ENCODE measurements at regions not wholly inside any gene's neighbourhood (a gene's known extent, or its start where the extent isn't known, plus 50 kb on each side); places are given as distances from the start of the nearest gene placed in this dataset.

GRCh38 chr7:24035366-24036032 lies 248.5 kb upstream of the NPY start:
- DNase-seq: no peak
- TF ChIP-seq POLR2A (IDR thresholded peaks at IDR 0.05; ENCODE audit: low read length): no peak
- no peak for TF ChIP-seq GATA1 (IDR thresholded peaks at IDR 0.05; ENCODE audit: low read depth, low read length)

GRCh38 chr7:24036033-24036412 lies 248.0 kb upstream of the NPY start:
- TF ChIP-seq GATA1 (IDR thresholded peaks at IDR 0.05; ENCODE audit: low read depth, low read length) (no peak), POLR2A (IDR thresholded peaks at IDR 0.05; ENCODE audit: low read length) (no peak)
- no peak for DNase-seq

GRCh38 chr7:24038993-24039392 lies 245.0 kb upstream of the NPY start:
- DNase-seq: no peak
- TF ChIP-seq GATA1 (IDR thresholded peaks at IDR 0.05; ENCODE audit: low read depth, low read length) (no peak), POLR2A (IDR thresholded peaks at IDR 0.05; ENCODE audit: low read length) (no peak)

- no peak for DNase-seq
- TF ChIP-seq GATA1 (IDR thresholded peaks at IDR 0.05; ENCODE audit: low read depth, low read length) (no peak), POLR2A (IDR thresholded peaks at IDR 0.05; ENCODE audit: low read length) (no peak)
Observed at GRCh38 chr7:24039991-24040624, 243.9 kb upstream of the NPY start.

GRCh38 chr7:24042028-24042427 lies 242.0 kb upstream of the NPY start:
- no peak for DNase-seq
- TF ChIP-seq GATA1 (IDR thresholded peaks at IDR 0.05; ENCODE audit: low read depth, low read length) (no peak), POLR2A (IDR thresholded peaks at IDR 0.05; ENCODE audit: low read length) (no peak)

- TF ChIP-seq GATA1 (IDR thresholded peaks at IDR 0.05; ENCODE audit: low read depth, low read length) (no peak), POLR2A (IDR thresholded peaks at IDR 0.05; ENCODE audit: low read length) (no peak)
- DNase-seq: no peak
Observed at GRCh38 chr7:24049296-24049695, 234.7 kb upstream of the NPY start.

- DNase-seq: no peak
- TF ChIP-seq POLR2A (IDR thresholded peaks at IDR 0.05; ENCODE audit: low read length) (no peak), GATA1 (IDR thresholded peaks at IDR 0.05; ENCODE audit: low read depth, low read length) (no peak)
Observed at GRCh38 chr7:24050991-24051560, 232.9 kb upstream of the NPY start.

GRCh38 chr7:24051651-24052050 lies 232.3 kb upstream of the NPY start:
- no peak for DNase-seq
- no peak for TF ChIP-seq POLR2A (IDR thresholded peaks at IDR 0.05; ENCODE audit: low read length)
- no peak for TF ChIP-seq GATA1 (IDR thresholded peaks at IDR 0.05; ENCODE audit: low read depth, low read length)

GRCh38 chr7:24052572-24053260 lies 231.3 kb upstream of the NPY start:
- TF ChIP-seq GATA1 (IDR thresholded peaks at IDR 0.05; ENCODE audit: low read depth, low read length) (no peak), POLR2A (IDR thresholded peaks at IDR 0.05; ENCODE audit: low read length) (no peak)
- no peak for DNase-seq

GRCh38 chr7:24054236-24054635 lies 229.8 kb upstream of the NPY start:
- DNase-seq: no peak
- TF ChIP-seq POLR2A (IDR thresholded peaks at IDR 0.05; ENCODE audit: low read length): no peak
- TF ChIP-seq GATA1 (IDR thresholded peaks at IDR 0.05; ENCODE audit: low read depth, low read length): no peak

GRCh38 chr7:24057243-24057642 lies 226.7 kb upstream of the NPY start:
- TF ChIP-seq GATA1 (IDR thresholded peaks at IDR 0.05; ENCODE audit: low read depth, low read length) (no peak), POLR2A (IDR thresholded peaks at IDR 0.05; ENCODE audit: low read length) (no peak)
- no peak for DNase-seq

- TF ChIP-seq POLR2A (IDR thresholded peaks at IDR 0.05; ENCODE audit: low read length): no peak
- TF ChIP-seq GATA1 (IDR thresholded peaks at IDR 0.05; ENCODE audit: low read depth, low read length): no peak
- DNase-seq: no peak
Observed at GRCh38 chr7:24058953-24059352, 225.0 kb upstream of the NPY start.

- no peak for DNase-seq
- TF ChIP-seq GATA1 (IDR thresholded peaks at IDR 0.05; ENCODE audit: low read depth, low read length): no peak
- TF ChIP-seq POLR2A (IDR thresholded peaks at IDR 0.05; ENCODE audit: low read length): no peak
Observed at GRCh38 chr7:24059775-24060174, 224.2 kb upstream of the NPY start.

- no peak for TF ChIP-seq GATA1 (IDR thresholded peaks at IDR 0.05; ENCODE audit: low read depth, low read length)
- no peak for DNase-seq
Observed at GRCh38 chr7:24063721-24064120, 220.3 kb upstream of the NPY start.
